ENCODE measurements at regions not wholly inside any gene's neighbourhood (a gene's known extent, or its start where the extent isn't known, plus 50 kb on each side); places are given as distances from the start of the nearest gene placed in this dataset.
"Not testable (repeated sequence)": the region's sequence is repeated elsewhere in the genome, so short reads cannot be mapped to it uniquely, and the experiment has no call there.

DNA sequence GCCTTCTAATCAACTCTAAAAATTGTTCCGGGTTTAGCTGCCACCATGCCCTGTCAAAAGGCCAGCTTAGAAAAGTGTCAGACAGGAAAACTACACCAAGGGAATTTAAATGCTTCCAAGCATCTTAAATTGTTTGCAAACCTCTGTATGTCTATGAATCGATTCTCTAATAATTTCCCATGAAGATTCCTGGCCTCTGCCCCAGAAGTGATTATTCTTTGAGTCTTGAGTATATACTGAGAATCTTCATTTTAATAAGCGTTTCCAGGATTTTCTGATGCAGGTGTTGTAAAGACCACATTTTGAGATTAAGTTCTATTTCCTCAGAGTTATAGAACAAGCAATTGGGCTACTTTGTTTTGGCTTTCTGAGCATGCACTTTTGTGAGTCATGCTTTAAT, 471.8 kb upstream of the JAG1 start:
- DNase-seq = no peak

DNA sequence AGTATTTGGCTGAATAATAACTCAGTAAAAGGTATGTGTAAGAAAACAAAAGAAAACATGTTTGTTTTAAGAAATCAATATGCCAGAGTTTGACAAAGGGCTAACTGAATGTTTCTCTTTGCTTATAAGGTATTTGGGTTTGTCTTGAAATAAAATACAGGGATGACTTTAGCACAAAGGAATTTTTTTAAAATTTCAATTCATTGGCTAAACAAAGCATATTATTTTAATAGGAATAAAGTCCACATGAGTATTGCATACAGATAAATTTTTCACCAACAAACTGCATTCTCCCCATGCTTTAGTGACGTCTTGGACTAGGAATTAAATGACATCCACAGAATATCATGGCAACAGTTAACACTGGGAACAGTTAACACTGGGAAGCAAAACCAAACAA, 480.0 kb upstream of the JAG1 start:
- no peak for DNase-seq

- no peak for DNase-seq
These were observed 481.5 kb upstream of the JAG1 start for GRCh38 chr20:11155156-11155756.

GRCh38 chr20:11156922-11157321, 483.1 kb upstream of the JAG1 start:
- no peak for DNase-seq

DNA sequence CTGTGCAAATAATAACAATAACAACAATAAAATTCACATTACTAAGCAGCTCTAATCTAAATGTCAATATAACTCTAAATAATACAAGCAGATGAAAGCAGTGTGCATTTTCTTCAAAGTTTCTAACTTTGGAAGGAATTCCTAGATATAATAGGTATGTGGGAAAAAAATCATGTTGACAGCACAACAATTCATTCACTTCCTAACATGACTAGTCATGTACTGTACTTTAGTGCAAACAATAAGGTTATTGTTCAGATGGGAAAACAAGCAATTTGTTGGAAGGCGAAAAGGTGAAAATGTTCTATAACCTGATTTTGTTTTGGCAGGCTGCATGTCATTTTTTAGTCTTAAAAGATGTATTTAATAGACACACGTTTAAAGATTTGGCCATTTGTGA, 484.3 kb upstream of the JAG1 start:
- no peak for DNase-seq

- no peak for DNase-seq
These were observed 484.8 kb upstream of the JAG1 start for GRCh38 chr20:11158589-11158988.

DNA sequence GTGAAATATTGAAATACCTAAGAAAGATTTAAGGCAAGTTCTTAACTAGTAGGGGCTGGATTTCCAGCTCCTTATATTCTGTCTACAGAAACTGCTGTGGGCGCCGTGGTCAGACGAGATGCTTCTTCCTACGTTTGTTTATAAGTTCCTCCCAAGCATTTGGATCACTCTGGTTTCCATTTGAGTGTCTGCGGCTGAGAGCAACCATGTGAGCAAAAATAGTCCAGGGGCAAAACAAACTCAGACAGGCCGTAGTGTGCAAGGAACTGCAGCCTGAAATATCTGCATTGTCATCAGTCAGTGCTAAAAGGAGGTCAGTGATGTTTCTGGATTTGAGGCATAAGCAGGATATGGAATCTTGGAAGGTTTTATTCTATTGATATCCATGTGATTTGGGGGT, 485.9 kb upstream of the JAG1 start:
- no peak for DNase-seq

GRCh38 chr20:11162026-11162775, 488.4 kb upstream of the JAG1 start:
- no peak for DNase-seq

- no peak for DNase-seq
These were observed 492.0 kb upstream of the JAG1 start for GRCh38 chr20:11165789-11166188.

- no peak for DNase-seq
These were observed 492.9 kb upstream of the JAG1 start for GRCh38 chr20:11166712-11167111.

- DNase-seq = no peak
These were observed 494.2 kb upstream of the JAG1 start for GRCh38 chr20:11168026-11168425.

DNA sequence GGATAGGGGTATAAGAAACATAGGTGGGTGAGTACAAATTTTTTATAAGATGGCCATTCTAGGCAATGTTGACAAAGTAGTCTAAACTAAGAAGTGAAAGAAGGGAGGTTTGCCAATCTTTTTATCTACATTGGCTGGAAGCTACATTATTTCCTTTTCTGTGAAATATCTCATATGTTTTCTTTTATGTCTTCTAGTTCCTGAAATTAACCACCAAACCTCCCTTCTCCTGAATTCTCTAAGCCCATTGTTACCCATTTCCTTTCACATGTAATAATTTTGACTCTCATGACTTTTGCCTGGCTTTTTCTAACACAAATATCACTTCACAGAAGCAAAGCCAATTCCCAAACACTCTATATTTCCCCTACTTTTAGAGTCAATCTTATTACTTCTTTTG, 496.2 kb upstream of the JAG1 start:
- no peak for DNase-seq

- no peak for DNase-seq
These were observed 496.8 kb upstream of the JAG1 start for GRCh38 chr20:11170565-11170964.

- no peak for DNase-seq
These were observed 499.1 kb upstream of the JAG1 start for GRCh38 chr20:11172881-11173280.

- DNase-seq = no peak
These were observed 500.1 kb upstream of the JAG1 start for GRCh38 chr20:11173916-11174315.

DNA sequence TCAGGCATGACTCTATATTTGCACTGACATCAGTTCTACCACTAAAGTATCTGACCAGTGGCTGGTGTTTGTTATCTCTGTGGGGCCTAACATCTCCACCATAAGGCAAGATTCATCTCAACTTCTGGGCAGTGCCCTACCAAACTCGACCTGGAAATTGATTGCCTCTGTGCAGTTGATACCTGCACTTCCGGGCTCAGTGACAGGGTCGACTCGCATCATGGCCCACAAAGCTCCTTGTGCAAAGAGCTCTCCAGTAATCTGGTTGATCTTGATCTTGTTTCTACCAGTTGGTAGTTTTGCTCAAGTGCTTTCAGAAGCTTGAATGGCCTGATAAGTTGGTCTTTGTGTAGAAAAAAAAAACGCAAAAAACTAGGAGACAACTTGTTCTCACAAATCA, 501.1 kb upstream of the JAG1 start:
- no peak for DNase-seq

- DNase-seq = no peak
These were observed 502.6 kb upstream of the JAG1 start for GRCh38 chr20:11176431-11176830.

- DNase-seq = no peak
These were observed 505.3 kb upstream of the JAG1 start for GRCh38 chr20:11178946-11179654.

GRCh38 chr20:11180186-11180585, 506.4 kb upstream of the JAG1 start:
- DNase-seq = no peak

GRCh38 chr20:11181129-11181528, 507.3 kb upstream of the JAG1 start:
- not testable (repeated sequence) for DNase-seq

DNA sequence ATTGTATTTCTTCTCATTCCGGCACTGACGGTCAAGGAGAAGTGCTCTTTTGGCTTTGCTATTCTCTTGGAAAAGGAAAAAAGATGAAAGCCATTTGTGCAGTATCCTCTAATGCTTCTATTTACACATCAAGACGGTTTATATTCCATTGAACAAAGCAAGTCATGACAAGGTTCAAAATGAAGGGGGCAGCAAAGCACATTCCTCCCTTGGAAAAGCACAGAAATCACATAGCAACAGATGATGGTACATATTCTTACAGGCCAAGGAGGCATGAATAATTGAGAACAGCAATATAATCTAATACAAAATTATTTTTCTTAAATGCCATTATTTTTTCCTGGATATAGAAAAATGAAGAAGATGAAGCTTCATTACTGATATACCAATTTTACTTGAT, 508.2 kb upstream of the JAG1 start:
- DNase-seq = no peak

- DNase-seq = no peak
These were observed 508.9 kb upstream of the JAG1 start for GRCh38 chr20:11182720-11183119.

GRCh38 chr20:11186301-11187008, 512.7 kb upstream of the JAG1 start:
- no peak for DNase-seq

Measured in retina (tissue), 1 donor.